ENCODE measurements at regions not wholly inside any gene's neighbourhood (a gene's known extent, or its start where the extent isn't known, plus 50 kb on each side); places are given as distances from the start of the nearest gene placed in this dataset.

DNA sequence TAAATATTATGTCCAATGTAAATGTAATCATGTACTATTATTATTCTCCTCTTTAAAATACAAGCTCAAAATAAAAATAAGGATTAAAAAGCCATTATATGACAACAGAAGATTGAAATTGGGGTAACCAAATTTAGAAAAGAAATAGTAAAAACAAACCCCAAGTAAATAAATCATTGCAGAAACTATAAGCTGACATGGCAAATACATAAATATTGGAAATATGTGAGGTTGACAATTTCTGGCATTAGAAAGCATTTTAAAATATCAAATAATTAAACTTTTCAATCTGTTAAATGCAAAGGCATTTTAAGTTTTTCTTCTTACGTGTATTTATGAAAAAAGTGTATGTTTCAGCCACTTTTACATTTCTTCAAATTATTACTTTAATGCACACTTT, 394.7 kb upstream of the DACH1 start:
- Histone ChIP-seq H3K27ac (no peak overlapping the region), H3K9me3 (no peaks in the 10 kb centered on the region), H3K4me3 (no peak overlapping the region), H3K27me3 (no peaks in the 10 kb centered on the region), H3K36me3 (no peaks in the 10 kb centered on the region), H3K4me1 (no peaks in the 10 kb centered on the region)
- TF ChIP-seq, protein P1, sequence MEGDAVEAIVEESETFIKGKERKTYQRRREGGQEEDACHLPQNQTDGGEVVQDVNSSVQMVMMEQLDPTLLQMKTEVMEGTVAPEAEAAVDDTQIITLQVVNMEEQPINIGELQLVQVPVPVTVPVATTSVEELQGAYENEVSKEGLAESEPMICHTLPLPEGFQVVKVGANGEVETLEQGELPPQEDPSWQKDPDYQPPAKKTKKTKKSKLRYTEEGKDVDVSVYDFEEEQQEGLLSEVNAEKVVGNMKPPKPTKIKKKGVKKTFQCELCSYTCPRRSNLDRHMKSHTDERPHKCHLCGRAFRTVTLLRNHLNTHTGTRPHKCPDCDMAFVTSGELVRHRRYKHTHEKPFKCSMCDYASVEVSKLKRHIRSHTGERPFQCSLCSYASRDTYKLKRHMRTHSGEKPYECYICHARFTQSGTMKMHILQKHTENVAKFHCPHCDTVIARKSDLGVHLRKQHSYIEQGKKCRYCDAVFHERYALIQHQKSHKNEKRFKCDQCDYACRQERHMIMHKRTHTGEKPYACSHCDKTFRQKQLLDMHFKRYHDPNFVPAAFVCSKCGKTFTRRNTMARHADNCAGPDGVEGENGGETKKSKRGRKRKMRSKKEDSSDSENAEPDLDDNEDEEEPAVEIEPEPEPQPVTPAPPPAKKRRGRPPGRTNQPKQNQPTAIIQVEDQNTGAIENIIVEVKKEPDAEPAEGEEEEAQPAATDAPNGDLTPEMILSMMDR (IDR thresholded peaks at IDR 0.05): no peak
- no peak for TF ChIP-seq POLR2A (IDR thresholded peaks at IDR 0.05)
- DNase-seq: no peak

DNA sequence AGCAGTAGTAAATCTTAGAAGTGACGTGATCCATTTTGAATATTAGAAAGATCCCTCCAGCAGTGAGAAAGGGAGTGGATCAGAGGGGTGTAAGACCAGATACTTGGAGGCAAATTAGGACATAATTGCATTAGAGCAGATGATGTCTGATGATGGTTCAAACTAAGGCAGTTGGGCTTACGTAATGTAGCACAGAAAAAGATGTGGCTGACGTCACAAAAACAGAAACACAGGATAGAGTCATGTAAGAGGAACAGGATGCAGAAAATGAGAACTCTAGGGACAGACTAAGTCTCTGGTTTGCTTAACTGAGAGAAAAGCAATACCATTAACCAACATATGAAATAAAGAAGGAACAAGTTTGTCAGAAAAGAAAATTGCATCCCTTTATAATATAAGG, 392.5 kb upstream of the DACH1 start:
- Histone ChIP-seq H3K4me1 (no peaks in the 10 kb centered on the region), H3K9me3 (no peaks in the 10 kb centered on the region), H3K4me3 (no peak overlapping the region), H3K27ac (no peak overlapping the region), H3K36me3 (no peaks in the 10 kb centered on the region), H3K27me3 (no peaks in the 10 kb centered on the region)
- TF ChIP-seq, protein P1 (IDR thresholded peaks at IDR 0.05): no peak
- TF ChIP-seq POLR2A (IDR thresholded peaks at IDR 0.05): no peak
- DNase-seq: no peak

DNA sequence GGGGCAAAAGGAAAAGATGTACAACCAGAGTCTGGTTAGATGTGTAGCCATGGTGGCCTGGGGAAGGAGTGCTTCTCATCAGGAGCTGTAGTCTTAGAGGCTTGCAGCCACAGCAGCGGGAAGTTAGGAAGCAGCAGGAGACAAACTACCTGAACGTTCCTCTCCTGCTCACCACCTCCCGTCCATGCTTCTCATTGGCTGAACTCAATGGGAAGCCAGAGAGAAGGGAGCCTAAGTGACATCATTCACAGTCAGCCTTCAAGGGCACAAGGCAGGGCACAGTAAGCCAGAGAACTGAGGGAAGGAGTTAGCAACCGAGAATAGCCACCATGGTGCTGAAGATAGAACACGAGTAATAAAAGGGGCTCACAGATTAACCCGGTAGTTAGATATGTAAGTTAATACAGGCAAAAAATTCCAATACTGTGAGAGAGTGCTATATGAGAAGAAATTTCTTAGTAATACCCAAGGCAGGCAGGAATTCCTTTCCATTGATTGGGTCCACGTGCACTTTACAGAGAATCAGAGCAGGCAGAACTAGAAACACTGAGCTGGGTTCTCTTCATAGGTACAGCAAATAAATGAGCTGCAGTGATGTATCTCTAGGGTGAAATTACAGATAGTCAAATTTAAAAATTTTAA, 391.5 kb upstream of the DACH1 start:
- H3K9me3 ChIP-seq: no peaks in the 10 kb centered on the region
- H3K4me3 ChIP-seq: no peak overlapping the region
- no peak overlapping the region for H3K27ac ChIP-seq
- H3K27me3 ChIP-seq: no peaks in the 10 kb centered on the region
- no peaks in the 10 kb centered on the region for H3K4me1 ChIP-seq
- no peaks in the 10 kb centered on the region for H3K36me3 ChIP-seq
- TF ChIP-seq, protein P1 (IDR thresholded peaks at IDR 0.05): no peak
- TF ChIP-seq POLR2A (IDR thresholded peaks at IDR 0.05): no peak
- DNase-seq: no peak

- H3K27ac ChIP-seq: no peak overlapping the region
- H3K27me3 ChIP-seq: no peaks in the 10 kb centered on the region
- H3K9me3 ChIP-seq: no peaks in the 10 kb centered on the region
- H3K4me3 ChIP-seq: no peak overlapping the region
- H3K4me1 ChIP-seq: no peaks in the 10 kb centered on the region
- no peak for TF ChIP-seq POLR2A (IDR thresholded peaks at IDR 0.05)
- TF ChIP-seq, protein P1 (IDR thresholded peaks at IDR 0.05): peak in 3 of 6 experiments; percentile 42 to 54 (median 48)
- no peaks in the 10 kb centered on the region for H3K36me3 ChIP-seq
- DNase-seq: no peak
Observed at GRCh38 chr13:72255908-72256307, 388.9 kb upstream of the DACH1 start.

DNA sequence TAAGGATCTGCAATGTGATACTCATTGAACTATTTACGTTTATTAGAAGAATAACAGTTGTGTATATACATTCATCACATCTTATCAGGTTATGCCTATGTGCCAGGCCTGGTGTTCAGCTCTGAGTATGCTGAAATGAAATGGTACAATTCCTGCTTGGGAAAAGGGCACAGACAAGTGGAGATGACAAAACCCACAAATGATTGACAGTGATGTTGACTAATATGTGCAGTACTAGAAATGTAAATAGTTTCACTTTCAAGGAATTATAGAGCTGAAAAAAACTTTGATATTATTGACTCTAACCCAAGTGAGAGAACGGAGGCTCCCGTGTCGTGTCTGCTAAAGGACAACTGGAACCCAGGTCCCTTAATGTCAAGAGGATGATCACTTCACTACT, 386.8 kb upstream of the DACH1 start:
- H3K9me3 ChIP-seq: no peaks in the 10 kb centered on the region
- no peaks in the 10 kb centered on the region for H3K27me3 ChIP-seq
- TF ChIP-seq, protein P1 (IDR thresholded peaks at IDR 0.05): no peak
- no peak for TF ChIP-seq POLR2A (IDR thresholded peaks at IDR 0.05)
- H3K4me3 ChIP-seq: no peak overlapping the region
- H3K4me1 ChIP-seq: no peaks in the 10 kb centered on the region
- DNase-seq: no peak
- no peaks in the 10 kb centered on the region for H3K36me3 ChIP-seq
- H3K27ac ChIP-seq: no peak overlapping the region

DNA sequence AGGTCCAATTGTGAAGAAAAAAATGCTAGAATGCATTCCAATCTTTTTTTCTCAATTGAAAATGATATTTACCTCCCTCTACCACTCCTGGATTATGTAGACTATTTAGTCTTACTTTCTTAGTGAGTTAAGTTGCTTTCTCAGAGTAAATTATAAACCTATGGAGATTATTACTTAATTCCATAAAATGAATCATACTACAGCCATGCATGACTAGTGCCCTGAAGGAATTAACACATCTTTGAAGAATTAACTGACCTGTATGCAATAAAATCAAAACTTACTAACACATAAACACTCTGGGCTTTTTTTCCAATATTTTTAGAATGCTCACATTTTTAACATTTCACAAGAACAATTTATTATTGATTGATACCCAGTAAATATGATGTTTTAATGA, 379.4 kb upstream of the DACH1 start:
- Histone ChIP-seq H3K36me3 (no peaks in the 10 kb centered on the region), H3K9me3 (no peaks in the 10 kb centered on the region), H3K27ac (no peak overlapping the region), H3K4me3 (no peak overlapping the region), H3K4me1 (no peaks in the 10 kb centered on the region), H3K27me3 (no peaks in the 10 kb centered on the region)
- DNase-seq: no peak
- TF ChIP-seq, protein P1 (IDR thresholded peaks at IDR 0.05): no peak
- no peak for TF ChIP-seq POLR2A (IDR thresholded peaks at IDR 0.05)

Measured in Peyer's patch (tissue), 4 donors.